NCI-H1092 treated with DMSO at 0.1 percent for 48 hours (cell line): ENCODE measurements at regions not wholly inside any gene's neighbourhood (a gene's known extent, or its start where the extent isn't known, plus 50 kb on each side); places are given as distances from the start of the nearest gene placed in this dataset.
"Not testable (repeated sequence)": the region's sequence is repeated elsewhere in the genome, so short reads cannot be mapped to it uniquely, and the experiment has no call there.

Source experiments
- DNase-seq: peaks from one replicate; lab custom pipeline; 2025; lab: John Stamatoyannopoulos, UW

GRCh38 chr5:18553269-18553668 lies 919.0 kb downstream of the TAF11L14 start:
- DNase-seq: no peak

- DNase-seq: no peak
Observed at GRCh38 chr5:18560602-18561001, 926.3 kb downstream of the TAF11L14 start.

- DNase-seq: no peak
Observed at GRCh38 chr5:18563853-18564252, 929.6 kb downstream of the TAF11L14 start.

GRCh38 chr5:18566671-18567070 lies 932.4 kb downstream of the TAF11L14 start:
- DNase-seq: no peak

GRCh38 chr5:18576586-18576985 lies 942.3 kb downstream of the TAF11L14 start:
- DNase-seq: no peak

GRCh38 chr5:18601185-18601584 lies 966.9 kb downstream of the TAF11L14 start:
- DNase-seq: no peak

- no peak for DNase-seq
Observed at GRCh38 chr5:18602402-18602801, 968.1 kb downstream of the TAF11L14 start.

GRCh38 chr5:18605186-18605585 lies 970.9 kb downstream of the TAF11L14 start:
- no peak for DNase-seq

GRCh38 chr5:18607570-18607969 lies 973.3 kb downstream of the TAF11L14 start:
- DNase-seq: no peak

- not testable (repeated sequence) for DNase-seq
Observed at GRCh38 chr5:18617191-18617590, 982.9 kb downstream of the TAF11L14 start.

- no peak for DNase-seq
Observed at GRCh38 chr5:18630458-18631045, 996.3 kb downstream of the TAF11L14 start.

GRCh38 chr5:18652404-18653215 lies 1018.4 kb downstream of the TAF11L14 start:
- DNase-seq: no peak

- DNase-seq: no peak
Observed at GRCh38 chr5:18653216-18653752, 1019.0 kb downstream of the TAF11L14 start.

GRCh38 chr5:18660511-18660910 lies 1026.3 kb downstream of the TAF11L14 start:
- no peak for DNase-seq

- no peak for DNase-seq
Observed at GRCh38 chr5:18662231-18662630, 1028.0 kb downstream of the TAF11L14 start.

GRCh38 chr5:18674212-18674611 lies 1040.0 kb downstream of the TAF11L14 start:
- not testable (repeated sequence) for DNase-seq

- DNase-seq: no peak
Observed at GRCh38 chr5:18675041-18675440, 1040.8 kb downstream of the TAF11L14 start.

- no peak for DNase-seq
Observed at GRCh38 chr5:18686253-18686652, 1052.0 kb downstream of the TAF11L14 start.

GRCh38 chr5:18687429-18687828 lies 1053.2 kb downstream of the TAF11L14 start:
- no peak for DNase-seq

GRCh38 chr5:18699681-18700080 lies 1065.4 kb downstream of the TAF11L14 start:
- no peak for DNase-seq

GRCh38 chr5:18702821-18703220 lies 1068.6 kb downstream of the TAF11L14 start:
- DNase-seq: no peak

GRCh38 chr5:18712936-18713485 lies 1078.8 kb downstream of the TAF11L14 start:
- DNase-seq: no peak

- DNase-seq: no peak
Observed at GRCh38 chr5:18720002-18720401, 1085.7 kb downstream of the TAF11L14 start.
